IMR-90 (cell line): ENCODE measurements at regions not wholly inside any gene's neighbourhood (a gene's known extent, or its start where the extent isn't known, plus 50 kb on each side); places are given as distances from the start of the nearest gene placed in this dataset.

Source experiments
- ATAC-seq: fragments of 200-7000 bp; cut with Tn5 transposase; 2 replicates; pipeline ENCODE4 v1.9.1; 2020; ENCODE audit warnings: low read depth, mild to moderate bottlenecking, moderate library complexity
- BruUV-seq: library from RNA; stranded (reverse); fragments of 400-500 nt; replicated peaks from 2 replicates; lab custom pipeline; 2021; lab: Mats Ljungman, UMichigan
- CTCF ChIA-PET: fragments of 300-600 bp; formaldehyde crosslinking; extraction: SDS; loops from one replicate; lab custom pipeline; 2021; ENCODE audit warnings: antibody characterized with exemption; lab: Yijun Ruan, JAX
- POLR2A ChIA-PET: fragments of 300-600 bp; sonication (Branson Sonifier 250); formaldehyde crosslinking; loops from one replicate; lab custom pipeline; 2022; ENCODE audit warnings: antibody characterized with exemption; ENCODE audit not compliant: unreplicated experiment; lab: Charles Lee
- DNase-seq: peaks from one replicate; pipeline ENCODE4 v3.0.0; 2013
- H2AFZ ChIP-seq: replicated peaks from 2 replicates; pipeline ENCODE3; 2013; ENCODE audit warnings: low read length, mild to moderate bottlenecking; ENCODE audit not compliant: poor library complexity
- H2AK5ac ChIP-seq: 2 replicates; pipeline ENCODE4 v1.6.1; 2013; ENCODE audit warnings: low read depth, low read length, inconsistent platforms
- H2AK9ac ChIP-seq: replicated peaks from 2 replicates; pipeline ENCODE3; 2013; ENCODE audit warnings: mild to moderate bottlenecking, low read depth, low read length, moderate library complexity; ENCODE audit not compliant: poor library complexity
- H2BK120ac ChIP-seq: 2 replicates; pipeline ENCODE4 v1.6.1; 2013; ENCODE audit warnings: low read depth, low read length, inconsistent platforms
- H2BK15ac ChIP-seq: 3 replicates; pipeline ENCODE4 v1.6.1; 2013; ENCODE audit warnings: low read depth, low read length, inconsistent platforms
- H2BK20ac ChIP-seq: 2 replicates; pipeline ENCODE4 v1.6.1; 2013; ENCODE audit warnings: low read depth, mild to moderate bottlenecking, inconsistent platforms, low read length, moderate library complexity
- H2BK5ac ChIP-seq: 2 replicates; pipeline ENCODE4 v1.6.1; 2013; ENCODE audit warnings: mild to moderate bottlenecking, low read depth, low read length, inconsistent platforms; ENCODE audit not compliant: poor library complexity, severe bottlenecking
- H3K14ac ChIP-seq: replicated peaks from 2 replicates; pipeline ENCODE4 v1.6.1; 2013; ENCODE audit warnings: low read depth, low read length, inconsistent platforms
- H3K18ac ChIP-seq: 2 replicates; pipeline ENCODE4 v1.6.1; 2013; ENCODE audit warnings: low read depth, low read length, control low read depth
- H3K23ac ChIP-seq: 2 replicates; pipeline ENCODE4 v1.6.1; 2013; ENCODE audit warnings: low read depth, low read length, inconsistent platforms
- H3K27ac ChIP-seq: 2 replicates; pipeline ENCODE4 v1.5.1; 2013; ENCODE audit warnings: mild to moderate bottlenecking, control low read depth, low read length; ENCODE audit not compliant: insufficient read depth
- H3K27me3 ChIP-seq: 2 replicates; pipeline ENCODE4 v1.6.1; 2013; ENCODE audit warnings: low read length; ENCODE audit not compliant: control insufficient read depth, insufficient read depth
- H3K36me3 ChIP-seq: 2 replicates; pipeline ENCODE4 v1.6.1; 2013; ENCODE audit warnings: low read length, mixed read lengths; ENCODE audit not compliant: control insufficient read depth, insufficient read depth
- H3K4ac ChIP-seq: 2 replicates; pipeline ENCODE4 v1.6.1; 2013; ENCODE audit warnings: low read depth, low read length, inconsistent platforms
- H3K4me1 ChIP-seq: 2 replicates; pipeline ENCODE4 v1.6.1; 2013; ENCODE audit warnings: low read length, mixed read lengths; ENCODE audit not compliant: control insufficient read depth, insufficient read depth
- H3K4me2 ChIP-seq: 2 replicates; pipeline ENCODE4 v1.6.1; 2013; ENCODE audit warnings: low read depth, mild to moderate bottlenecking, control low read depth, low read length, moderate library complexity
- H3K4me3 ChIP-seq: 2 replicates; pipeline ENCODE4 v1.5.1; 2013; ENCODE audit warnings: low read depth, mild to moderate bottlenecking, control low read depth, low read length, moderate library complexity; ENCODE audit not compliant: insufficient read depth
- H3K56ac ChIP-seq: 2 replicates; pipeline ENCODE4 v1.6.1; 2013; ENCODE audit warnings: low read length, inconsistent platforms; ENCODE audit not compliant: insufficient read depth; ENCODE audit errors: extremely low read depth
- H3K79me1 ChIP-seq, 2 experiments: 2 replicates each; pipeline ENCODE4 v1.6.1; 2013; ENCODE audit warnings: low read length in 2 of 2, inconsistent platforms in 1 of 2, low read depth in 1 of 2
- H3K9ac ChIP-seq: 2 replicates; pipeline ENCODE4 v1.6.1; 2013; ENCODE audit warnings: low read depth, low read length, control low read depth
- H3K9me1 ChIP-seq: 2 replicates; pipeline ENCODE4 v1.6.1; 2013; ENCODE audit warnings: low read length, inconsistent platforms; ENCODE audit not compliant: insufficient read depth
- H3K9me3 ChIP-seq: 2 replicates; pipeline ENCODE4 v1.6.1; 2013; ENCODE audit warnings: low read length; ENCODE audit not compliant: control insufficient read depth, insufficient read depth
- H4K20me1 ChIP-seq: 2 replicates; pipeline ENCODE4 v1.6.1; 2013; ENCODE audit warnings: low read length, inconsistent platforms; ENCODE audit not compliant: insufficient read depth
- H4K5ac ChIP-seq: 2 replicates; pipeline ENCODE4 v1.6.1; 2013; ENCODE audit warnings: mild to moderate bottlenecking, low read depth, low read length, control low read depth
- H4K8ac ChIP-seq, 2 experiments: 2 replicates each; pipeline ENCODE4 v1.6.1; 2013; ENCODE audit warnings: low read depth in 2 of 2, low read length in 2 of 2, control low read depth in 1 of 2, inconsistent platforms in 1 of 2
- H4K91ac ChIP-seq: 2 replicates; pipeline ENCODE4 v1.6.1; 2013; ENCODE audit warnings: low read depth, low read length, inconsistent platforms; ENCODE audit not compliant: insufficient read depth
- CTCF ChIP-seq: conservative IDR thresholded peaks from 2 replicates; pipeline ENCODE4 v1.5.1; 2012; ENCODE audit warnings: mild to moderate bottlenecking, low read depth, low read length, improper control_type of control experiment
- FOS ChIP-seq: fragments of 150-350 bp; IDR thresholded peaks from 2 replicates; pipeline ENCODE4 v1.6.1; 2016; ENCODE audit warnings: low read depth, low read length
- POLR2A ChIP-seq: IDR thresholded peaks from 2 replicates; pipeline ENCODE4 v1.6.1; 2012; ENCODE audit warnings: mild to moderate bottlenecking, low read depth, low read length
- RAD21 ChIP-seq: IDR thresholded peaks from 2 replicates; pipeline ENCODE4 v1.6.1; 2012; ENCODE audit warnings: low read length, improper control_type of control experiment
- SMC3 ChIP-seq: fragments of 150-350 bp; IDR thresholded peaks from 2 replicates; pipeline ENCODE4 v1.6.1; 2016; ENCODE audit warnings: low read depth, mild to moderate bottlenecking, antibody characterized with exemption, low read length, moderate library complexity
- WGBS, 2 experiments: methylation state at CpG; one replicate each; pipeline versions ENCODE4 v1.1.5 to v1.1.7; 2013; ENCODE audit warnings: missing lambda C conversion rate in 2 of 2; ENCODE audit not compliant: insufficient read length in 1 of 2; ENCODE audit errors: extremely low coverage in 2 of 2; 5-methylcytosine and 5-hydroxymethylcytosine counted together
- dilution Hi-C: fragments of 300-500 bp; cut with HindIII; formaldehyde crosslinking; loops from one replicate; pipeline ENCODE4 v1.14.3; 2018; ENCODE audit warnings: low sequenced_read_pairs; ENCODE audit not compliant: unreplicated experiment
- in situ Hi-C: fragments of 300-500 bp; cut with MboI; formaldehyde crosslinking; loops from 3 replicates; pipeline ENCODE4 v1.14.3; 2019; ENCODE audit warnings: low sequenced_read_pairs, inconsistent platforms, mixed read lengths
- intact Hi-C: fragments of 100-400 bp; cut with micrococcal nuclease; formaldehyde crosslinking; loops from 2 replicates; pipeline ENCODE4 v1.10.0; 2022

DNA sequence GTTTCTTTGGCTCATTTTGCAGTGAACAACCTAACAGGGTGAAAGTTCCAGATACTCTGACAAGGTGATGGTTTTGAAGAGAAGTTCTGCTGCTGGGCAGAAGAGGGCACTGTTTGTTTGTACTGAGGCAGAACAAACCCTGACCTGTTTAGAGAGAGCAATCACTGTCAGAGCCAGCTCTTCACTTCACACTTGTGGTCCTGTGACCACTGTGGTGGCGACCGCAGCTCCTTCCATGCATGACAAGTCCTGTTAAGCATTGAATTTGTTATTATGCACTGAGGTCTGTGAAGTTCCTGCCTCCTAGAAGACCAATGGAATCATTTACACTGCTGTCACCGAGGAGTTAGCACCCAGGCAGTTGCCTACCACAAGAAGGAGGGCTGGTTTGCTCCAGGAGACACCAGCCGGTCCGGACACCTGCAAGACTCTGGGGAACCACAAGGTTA is 86.6 kb downstream of the ZNF330 start:
- H3K36me3 ChIP-seq: no peaks in the 10 kb centered on the region
- no peak overlapping the region for H2BK5ac ChIP-seq
- H3K56ac ChIP-seq: no peak overlapping the region
- no peak overlapping the region for H2BK120ac ChIP-seq
- in situ Hi-C loops: no loop called here
- ChIA-PET CTCF (interaction anchor here (0.6 to 1.2 kb wide), 9 partner anchors 8 to 600 kb away, joined by 3 to 7 read pairs (median 4); no protein-coding TSS in a partner anchor), POLR2A (no interaction called here)
- dilution Hi-C loops: no loop called here
- no peaks in the 10 kb centered on the region for H4K20me1 ChIP-seq
- no peak overlapping the region for H2AK9ac ChIP-seq
- no peak overlapping the region for H4K91ac ChIP-seq
- ATAC-seq (peak; percentile 95), DNase-seq (peak; percentile 68)
- H3K4me2 ChIP-seq: no peak overlapping the region
- H3K27ac ChIP-seq: no peak overlapping the region
- H3K4me3 ChIP-seq: no peak overlapping the region
- TF ChIP-seq RAD21 (peak; percentile 79), SMC3 (peak; percentile 68), CTCF (peak; percentile 78), FOS (no peak), POLR2A (no peak)
- peaks cover 2% of the 10 kb centered on the region for H3K4me1 ChIP-seq
- H3K4ac ChIP-seq: no peak overlapping the region
- no peaks in the 10 kb centered on the region for H3K27me3 ChIP-seq
- H3K79me1 ChIP-seq: no peaks in the 10 kb centered on the region
- BruUV-seq: no TSS peak
- H2BK20ac ChIP-seq: peak overlapping the region; percentile 45; the same call in 1 of the 2 replicates
- H2BK15ac ChIP-seq: no peak overlapping the region
- H4K8ac ChIP-seq: no peak overlapping the region
- H3K9me1 ChIP-seq: no peaks in the 10 kb centered on the region
- no peak overlapping the region for H3K9ac ChIP-seq
- H2AK5ac ChIP-seq: no peak overlapping the region
- no peak overlapping the region for H4K5ac ChIP-seq
- no peak overlapping the region for H3K23ac ChIP-seq
- WGBS, 2 experiments: 50% methylated on average over 3 of the region's 5 CpGs; no CpG with 5 or more reads in 1 of the 2 experiments
- no peak overlapping the region for H3K14ac ChIP-seq
- H3K9me3 ChIP-seq: no peaks in the 10 kb centered on the region
- peak overlapping the region; percentile 63 for H2AFZ ChIP-seq
- intact Hi-C loops: no loop called here
- H3K18ac ChIP-seq: no peak overlapping the region
